GM21529 (cell line): ENCODE measurements at regions not wholly inside any gene's neighbourhood (a gene's known extent, or its start where the extent isn't known, plus 50 kb on each side); places are given as distances from the start of the nearest gene placed in this dataset.
"Not testable (repeated sequence)": the region's sequence is repeated elsewhere in the genome, so short reads cannot be mapped to it uniquely, and the experiment has no call there.

Experiments
- ATAC-seq: cut with Tn5 transposase; IDR thresholded peaks from one replicate; pipeline ENCODE4 v1.9.1; 2021; ENCODE audit not compliant: unreplicated experiment

DNA sequence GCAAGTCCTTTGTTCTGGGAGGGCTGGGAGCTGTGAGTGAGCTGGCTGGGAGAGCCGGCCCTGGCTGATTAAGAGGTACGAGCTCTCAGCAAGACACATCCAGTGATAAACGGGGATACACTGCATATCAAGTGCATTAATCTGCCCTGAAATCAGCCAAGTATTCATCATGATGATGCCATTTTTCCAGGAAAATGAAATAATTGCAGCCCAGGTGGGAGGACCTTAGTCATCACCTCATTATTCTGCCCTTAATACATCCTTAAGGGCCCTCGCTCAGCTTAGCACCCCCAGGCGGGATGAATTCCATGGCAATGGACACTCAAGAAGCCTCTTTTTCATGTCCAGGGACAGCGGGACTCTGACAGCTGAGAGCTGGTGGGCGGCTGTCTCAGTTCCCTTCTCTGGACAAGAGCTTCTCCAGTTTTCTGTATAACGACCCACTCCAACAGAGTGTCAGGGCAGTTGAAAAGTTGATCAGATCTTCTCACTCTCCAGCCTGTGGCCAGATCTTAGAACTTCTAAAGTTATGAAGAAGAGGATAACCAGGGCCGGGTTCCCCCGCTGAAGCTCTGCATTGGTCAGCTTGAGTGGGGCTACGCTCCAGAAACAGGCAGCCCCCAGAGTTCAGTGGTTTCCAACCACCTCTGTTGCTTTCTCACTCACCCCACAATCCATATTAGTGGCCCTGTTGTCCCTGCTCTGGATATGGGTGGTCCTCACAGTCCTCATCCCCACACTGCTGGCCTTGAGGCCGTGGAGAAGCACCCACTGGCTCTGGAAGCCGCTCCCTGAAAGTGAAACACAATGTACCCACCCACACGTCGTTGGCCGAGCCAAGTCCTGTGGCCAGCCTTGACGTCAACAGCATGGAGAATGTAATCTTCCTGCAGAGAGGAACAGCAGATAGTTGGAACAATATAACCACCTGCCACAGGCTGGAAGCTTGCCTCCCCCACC is 306.2 kb upstream of the DIO3 start:
- no peak for ATAC-seq

DNA sequence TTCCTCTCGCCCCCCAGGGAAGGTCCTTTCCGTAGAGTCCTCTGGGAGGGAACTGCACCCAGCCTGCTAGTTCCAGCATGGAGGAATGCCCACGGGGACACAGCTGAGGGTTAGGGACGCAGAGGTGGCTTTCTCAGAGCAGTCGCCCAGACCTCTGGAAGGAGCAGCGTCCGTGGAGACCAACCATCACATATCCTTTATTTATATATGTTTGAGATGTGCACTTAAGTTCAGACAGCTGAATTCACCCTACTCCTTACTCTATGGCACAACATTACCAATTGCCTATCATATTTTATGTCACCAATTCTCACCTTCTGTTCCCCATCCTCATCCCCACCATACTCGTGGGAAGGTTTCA is 305.6 kb upstream of the DIO3 start:
- no peak for ATAC-seq

GRCh38 chr14:101256266-101256665 is 305.0 kb upstream of the DIO3 start:
- ATAC-seq = no peak

- ATAC-seq = no peak
These were observed 303.7 kb upstream of the DIO3 start for GRCh38 chr14:101257551-101257950.

- ATAC-seq = no peak
These were observed 301.5 kb upstream of the DIO3 start for GRCh38 chr14:101259748-101260147.

DNA sequence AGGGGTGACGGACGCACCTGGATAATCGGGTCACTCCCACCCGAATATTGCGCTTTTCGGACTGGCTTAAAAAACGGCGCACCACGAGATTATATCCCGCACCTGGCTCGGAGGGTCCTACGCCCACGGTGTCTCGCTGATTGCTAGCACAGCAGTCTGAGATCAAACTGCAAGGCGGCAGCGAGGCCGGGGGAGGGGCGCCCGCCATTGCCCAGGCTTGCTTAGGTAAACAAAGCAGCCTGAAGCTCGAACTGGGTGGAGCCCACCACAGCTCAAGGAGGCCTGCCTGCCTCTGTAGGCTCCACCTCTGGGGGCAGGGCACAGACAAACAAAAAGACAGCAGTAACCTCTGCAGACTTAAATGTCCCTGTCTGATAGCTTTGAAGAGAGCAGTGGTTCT is 294.9 kb upstream of the DIO3 start:
- not testable (repeated sequence) for ATAC-seq

DNA sequence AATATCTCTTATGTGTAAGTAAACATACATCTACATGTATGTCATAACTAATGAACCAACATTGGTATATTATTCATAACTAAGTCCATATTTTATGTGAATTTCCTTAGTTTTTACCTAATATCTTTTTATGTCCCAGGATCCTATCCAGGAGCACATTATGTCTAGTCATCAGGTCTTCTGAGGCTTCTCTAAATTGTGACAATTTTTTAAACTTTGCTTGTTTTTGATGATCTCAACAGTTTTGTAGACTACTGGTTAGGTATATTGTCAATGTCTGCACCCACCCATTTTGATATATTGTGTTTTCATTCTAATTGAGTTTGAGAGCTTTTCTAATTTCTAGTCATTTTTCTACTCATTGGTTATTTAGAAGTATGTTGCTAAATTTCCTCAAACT is 288.2 kb upstream of the DIO3 start:
- no peak for ATAC-seq

- no peak for ATAC-seq
These were observed 284.8 kb upstream of the DIO3 start for GRCh38 chr14:101276309-101277091.

DNA sequence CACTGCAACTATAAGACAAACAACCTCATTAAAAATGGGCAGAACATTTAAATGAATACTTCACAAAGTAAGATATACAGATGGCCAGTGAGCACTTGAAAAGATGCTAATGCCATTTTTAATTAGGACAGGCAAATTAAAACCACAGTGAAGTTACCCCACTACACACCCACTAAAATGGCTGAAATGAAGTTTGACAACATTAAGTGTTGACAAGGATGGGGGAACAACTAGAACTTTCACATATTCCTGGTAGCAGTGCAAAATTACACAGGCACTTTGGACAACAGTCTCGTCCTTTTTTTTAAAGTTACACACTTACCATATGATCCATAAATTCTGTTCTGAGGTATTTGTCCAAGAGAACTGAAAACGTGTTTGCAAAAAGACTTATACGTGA is 278.9 kb upstream of the DIO3 start:
- ATAC-seq = no peak

GRCh38 chr14:101284711-101285110 is 276.6 kb upstream of the DIO3 start:
- no peak for ATAC-seq

DNA sequence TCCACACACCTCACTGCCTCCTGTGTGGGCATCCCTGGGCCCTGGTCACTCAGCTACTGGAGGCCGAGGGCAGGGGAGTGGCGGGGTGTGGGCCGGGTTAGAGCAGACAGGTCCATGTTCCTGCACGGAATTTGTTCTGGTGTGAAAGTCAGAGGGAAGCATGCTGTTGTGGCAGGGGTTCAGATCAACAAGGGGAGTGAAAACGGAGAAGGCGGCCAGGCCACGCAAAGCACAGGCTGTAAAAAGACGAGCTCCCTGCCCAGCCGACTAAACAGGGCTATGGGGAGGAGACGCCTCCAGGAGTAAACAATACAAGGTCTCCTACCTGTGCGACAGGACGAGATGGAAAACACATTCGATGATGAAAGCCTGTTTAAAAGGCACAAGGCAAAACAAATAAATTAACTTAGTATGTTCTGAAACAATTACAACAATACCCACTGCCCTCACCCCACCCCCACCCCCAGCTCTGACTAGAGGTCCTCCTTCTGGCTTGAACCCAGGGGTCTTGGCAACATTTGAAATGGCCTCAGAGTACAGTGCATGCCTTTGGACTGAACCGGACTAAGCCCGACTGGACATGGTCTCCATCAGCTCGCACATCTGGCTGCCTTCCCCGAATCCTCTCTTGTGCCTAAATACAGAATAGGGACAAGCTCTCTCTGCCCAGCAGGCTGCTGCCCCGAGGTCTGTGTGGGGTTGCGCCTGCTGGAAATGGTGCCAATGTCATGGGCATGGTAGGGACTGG is 274.9 kb upstream of the DIO3 start:
- no peak for ATAC-seq

- ATAC-seq = no peak
These were observed 272.7 kb upstream of the DIO3 start for GRCh38 chr14:101288436-101289229.

DNA sequence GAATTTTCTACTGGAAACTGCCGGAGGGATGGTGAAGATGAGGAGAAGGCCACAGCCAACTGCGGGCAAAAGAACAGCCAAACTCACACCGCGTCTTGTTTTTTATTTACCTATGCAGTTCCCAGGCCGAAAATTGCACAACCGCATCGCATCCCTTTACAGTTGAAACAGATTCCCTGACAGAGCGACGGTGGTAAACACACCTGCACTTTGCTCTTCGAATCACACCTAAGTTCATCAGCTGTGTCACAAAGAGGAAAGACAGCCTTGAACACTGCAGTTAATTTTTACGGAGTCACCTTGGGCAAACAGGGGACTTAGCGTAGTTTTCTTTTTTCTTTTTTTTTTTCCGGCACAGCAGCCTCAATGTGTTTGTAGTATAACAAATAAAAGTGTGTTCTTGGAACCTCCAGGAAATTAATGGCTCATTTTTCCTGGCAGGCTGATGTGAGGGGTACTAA is 272.0 kb upstream of the DIO3 start:
- no peak for ATAC-seq

DNA sequence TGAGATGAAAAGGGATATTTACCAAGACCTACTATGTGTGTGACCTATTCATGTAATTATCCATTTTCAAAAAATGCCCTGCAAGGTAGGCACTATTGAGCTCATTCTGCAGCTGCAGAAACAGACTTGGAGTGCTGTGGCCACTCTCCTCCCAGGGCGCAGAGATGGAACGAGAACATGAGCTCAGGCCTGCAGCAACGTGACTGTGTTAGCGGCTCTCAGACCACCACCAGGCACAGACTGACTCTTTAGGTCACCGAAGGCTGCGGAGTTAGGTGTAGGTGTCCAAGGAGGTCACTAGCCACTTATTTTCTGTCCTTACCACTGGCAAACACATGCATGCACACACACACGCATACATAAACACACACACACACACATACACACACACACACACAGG is 271.4 kb upstream of the DIO3 start:
- no peak for ATAC-seq

DNA sequence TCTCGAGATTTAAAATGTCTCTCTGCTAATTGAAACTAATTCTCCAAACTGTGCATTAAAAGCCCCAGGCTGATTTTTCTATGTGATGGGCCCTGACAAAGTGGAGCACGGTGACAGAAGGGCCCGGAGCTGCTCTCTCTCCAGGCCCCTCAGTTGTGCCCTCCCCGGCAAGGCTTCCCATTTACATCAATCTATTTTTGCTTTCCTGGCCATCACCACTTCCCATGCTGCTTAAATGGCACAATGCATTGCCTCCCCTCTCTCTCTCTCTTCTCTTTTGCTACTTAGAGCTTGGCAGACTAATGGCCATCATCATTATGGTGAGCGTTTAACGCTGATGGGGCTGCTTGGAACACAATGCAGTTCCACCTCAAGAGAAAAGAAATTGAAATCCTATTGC is 270.7 kb upstream of the DIO3 start:
- no peak for ATAC-seq

DNA sequence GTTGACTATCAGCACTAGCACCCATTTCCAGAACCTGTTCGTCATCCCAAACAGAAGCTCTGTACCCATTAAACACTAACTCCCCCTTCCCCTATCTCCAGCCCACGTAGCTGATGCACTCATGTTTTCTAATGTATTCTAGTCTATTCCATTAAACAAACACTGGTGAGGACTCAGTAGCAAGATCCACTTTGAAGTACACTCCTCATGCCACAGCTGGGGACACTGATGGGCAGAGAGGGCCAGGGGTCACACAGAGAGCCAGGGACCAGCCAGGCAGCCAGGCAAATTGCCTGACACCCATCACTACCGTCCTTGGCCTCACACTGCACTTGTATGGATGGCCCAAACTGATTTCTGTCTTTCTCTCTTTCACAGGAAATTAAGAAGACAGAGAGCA is 269.9 kb upstream of the DIO3 start:
- no peak for ATAC-seq

DNA sequence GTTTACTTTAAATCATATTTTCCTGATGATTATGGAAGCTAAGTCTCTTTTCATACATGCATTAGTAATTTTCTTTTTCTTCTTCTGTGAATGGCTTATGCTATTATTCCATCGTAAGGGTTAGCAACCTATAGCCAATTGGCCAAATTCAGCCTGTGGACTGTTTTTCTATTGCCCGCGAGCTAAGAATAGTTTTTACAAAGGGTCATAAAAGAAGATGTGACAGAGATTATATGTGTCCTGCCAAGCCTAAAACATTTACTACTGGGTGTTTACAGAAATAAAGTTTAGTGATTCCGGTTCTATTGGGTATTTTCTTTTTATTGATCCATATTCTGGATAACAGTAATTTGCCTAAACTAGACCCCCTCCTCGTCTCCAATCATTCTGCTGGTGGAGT is 268.8 kb upstream of the DIO3 start:
- no peak for ATAC-seq

DNA sequence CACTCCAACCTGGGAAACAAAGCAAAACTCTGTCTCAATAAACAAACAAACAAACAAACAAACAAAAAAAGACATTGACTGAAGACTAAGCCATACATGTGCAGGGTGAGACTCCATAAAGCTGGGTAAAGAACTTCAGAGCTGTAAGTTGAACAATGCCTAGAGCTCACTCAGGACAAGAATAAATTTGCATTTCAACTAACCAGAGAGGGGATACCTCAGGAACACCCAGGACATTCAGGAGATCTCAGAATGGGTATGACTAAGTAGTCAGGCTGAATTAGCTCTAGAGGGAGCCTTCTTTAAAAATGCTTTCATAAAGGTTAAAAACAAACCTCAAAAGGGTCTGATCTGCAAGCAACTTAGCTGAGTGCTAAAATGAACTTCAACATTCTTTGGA is 267.7 kb upstream of the DIO3 start:
- ATAC-seq = no peak

GRCh38 chr14:101294136-101294535 is 267.2 kb upstream of the DIO3 start:
- ATAC-seq = no peak

DNA sequence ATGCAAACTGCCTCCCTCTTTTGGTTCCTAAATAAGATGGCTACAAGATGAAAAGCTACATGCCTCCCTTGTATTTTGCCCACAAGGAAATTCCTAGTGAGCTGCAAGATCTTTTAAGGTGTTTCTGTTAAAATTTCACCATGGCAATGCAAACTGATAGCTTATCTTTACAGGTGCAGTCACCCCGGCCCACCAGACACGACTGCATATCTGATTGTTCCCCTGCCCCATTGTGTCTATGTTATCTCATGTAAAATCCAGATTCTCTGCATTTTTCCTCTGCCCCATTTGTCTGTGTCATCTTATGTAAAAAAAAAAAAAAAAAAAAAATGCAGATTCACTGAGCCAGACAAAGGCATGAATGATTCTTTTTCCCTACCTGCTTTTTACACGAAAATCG is 261.5 kb upstream of the DIO3 start:
- ATAC-seq = not testable (repeated sequence)

DNA sequence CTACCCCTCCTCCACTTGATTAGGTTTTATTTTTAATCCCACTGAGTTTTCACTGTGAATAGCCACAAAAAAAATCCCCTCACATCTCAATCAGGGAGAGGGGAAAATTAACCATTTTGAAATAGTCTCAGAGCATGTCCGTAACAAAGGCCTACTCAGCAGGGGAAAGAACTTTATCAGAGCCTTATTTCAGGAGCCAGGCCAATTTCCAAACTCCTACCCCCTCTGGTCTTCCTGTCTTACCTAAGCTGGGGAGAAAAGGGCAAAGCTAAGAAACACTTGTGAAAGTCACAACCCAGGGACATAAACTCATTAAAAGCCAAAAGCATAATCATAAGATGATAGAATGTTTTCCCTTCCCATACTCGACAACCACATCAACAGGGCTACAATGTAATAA is 260.3 kb upstream of the DIO3 start:
- no peak for ATAC-seq
